Hematopoietic multipotent progenitor cell treated with erythropoietin and hydrocortisone succinate and interleukin-3 and kit ligand, for 17 days (in vitro differentiated cells): ENCODE measurements at regions not wholly inside any gene's neighbourhood (a gene's known extent, or its start where the extent isn't known, plus 50 kb on each side); places are given as distances from the start of the nearest gene placed in this dataset.
A peak's percentile ranks its signal among the peaks of the same experiment; 100 is the strongest.
"Not testable (repeated sequence)": the region's sequence is repeated elsewhere in the genome, so short reads cannot be mapped to it uniquely, and the experiment has no call there.

Experiments used
- DNase-seq: peaks from one replicate; pipeline ENCODE4 v3.0.0-alpha.2; 2015; ENCODE audit warnings: low spot score

DNA sequence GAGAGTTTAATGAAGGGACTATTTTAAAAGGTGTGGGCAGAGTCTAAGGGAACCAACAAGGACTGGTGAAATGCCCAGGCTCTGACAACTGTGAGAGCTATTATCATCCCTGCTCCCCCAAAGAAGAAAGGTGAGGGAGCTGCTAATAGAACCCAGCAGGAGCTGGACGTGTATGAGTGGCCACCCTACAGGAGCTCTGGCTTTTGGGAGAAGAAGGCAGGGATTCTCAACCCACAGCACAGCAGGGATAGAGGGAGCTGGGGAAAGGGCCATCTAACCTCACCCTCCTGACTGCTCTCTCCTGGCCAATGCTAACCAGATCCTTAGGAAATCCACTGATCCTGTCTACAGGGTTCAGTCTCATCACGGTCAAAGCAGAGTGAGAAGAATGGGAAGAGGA lies 57.1 kb downstream of the GRIN2B start:
- DNase-seq, result no peak

DNA sequence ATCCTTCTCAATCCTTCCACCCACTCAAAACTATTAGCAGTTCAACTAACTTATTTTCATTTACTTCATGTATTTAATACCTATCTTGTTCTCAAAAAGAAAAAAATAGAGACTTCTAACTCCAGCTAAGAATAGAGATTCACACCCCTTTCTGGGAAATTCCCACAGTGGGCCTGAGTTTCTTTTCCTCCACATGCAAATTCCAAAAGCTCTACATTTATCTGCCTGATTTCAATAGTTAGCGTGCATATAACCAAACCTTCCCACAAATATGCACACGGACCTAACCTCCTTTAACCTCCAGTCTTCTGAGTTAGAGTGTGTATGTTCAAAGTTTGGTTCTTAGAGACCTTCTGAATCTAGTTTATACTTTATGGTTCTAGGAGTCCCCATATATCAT lies 62.5 kb downstream of the GRIN2B start:
- no peak for DNase-seq

GRCh38 chr12:13915096-13915495 lies 66.3 kb downstream of the GRIN2B start:
- DNase-seq, result no peak

DNA sequence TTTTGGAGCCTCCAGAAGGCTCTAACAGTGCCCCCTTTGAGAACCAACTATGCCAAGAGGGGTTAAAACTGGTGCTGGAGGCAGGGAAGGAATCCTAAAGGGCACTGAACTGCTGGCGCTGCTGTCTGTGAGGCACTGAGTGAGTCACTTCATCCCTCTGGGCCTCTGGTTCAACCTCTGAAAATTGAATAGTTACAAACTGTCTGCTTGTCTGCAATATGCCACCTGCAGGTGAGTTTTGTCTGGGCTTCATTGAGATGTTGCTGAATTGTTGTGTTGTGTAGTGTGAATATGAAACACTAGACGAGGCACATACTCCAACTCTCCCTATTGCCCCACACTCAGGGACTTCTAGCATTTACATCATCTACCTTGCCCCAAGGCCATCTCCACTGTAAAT lies 68.0 kb downstream of the GRIN2B start:
- DNase-seq, result no peak

- DNase-seq, result no peak
Observed at GRCh38 chr12:13911756-13912554, 69.4 kb downstream of the GRIN2B start.

- DNase-seq, result no peak
Observed at GRCh38 chr12:13905794-13906193, 75.6 kb downstream of the GRIN2B start.

DNA sequence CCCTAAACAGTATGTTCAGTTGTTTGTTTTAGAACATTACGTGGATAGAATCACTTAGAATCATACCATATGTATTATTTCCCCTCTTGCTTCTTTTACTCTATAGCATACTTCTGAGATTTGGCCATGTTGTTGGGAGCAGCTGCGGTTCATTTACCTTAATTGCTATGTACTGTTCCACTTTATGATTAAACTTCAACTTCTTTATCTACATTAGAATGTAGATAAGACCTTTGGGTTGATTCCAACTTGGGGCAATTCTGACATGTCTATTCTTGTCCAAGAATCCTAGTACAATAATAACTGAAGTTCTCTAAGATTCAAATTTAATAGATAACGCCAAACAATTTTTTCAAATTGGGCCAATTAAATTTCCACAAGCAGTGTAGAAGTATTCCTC lies 80.7 kb downstream of the GRIN2B start:
- DNase-seq, result no peak

- DNase-seq, result not testable (repeated sequence)
Observed at GRCh38 chr12:13898387-13898786, 83.0 kb downstream of the GRIN2B start.

- no peak for DNase-seq
Observed at GRCh38 chr12:13897811-13898210, 83.6 kb downstream of the GRIN2B start.

- DNase-seq, result no peak
Observed at GRCh38 chr12:13896063-13896626, 85.3 kb downstream of the GRIN2B start.

GRCh38 chr12:13891902-13892301 lies 89.5 kb downstream of the GRIN2B start:
- DNase-seq, result no peak

DNA sequence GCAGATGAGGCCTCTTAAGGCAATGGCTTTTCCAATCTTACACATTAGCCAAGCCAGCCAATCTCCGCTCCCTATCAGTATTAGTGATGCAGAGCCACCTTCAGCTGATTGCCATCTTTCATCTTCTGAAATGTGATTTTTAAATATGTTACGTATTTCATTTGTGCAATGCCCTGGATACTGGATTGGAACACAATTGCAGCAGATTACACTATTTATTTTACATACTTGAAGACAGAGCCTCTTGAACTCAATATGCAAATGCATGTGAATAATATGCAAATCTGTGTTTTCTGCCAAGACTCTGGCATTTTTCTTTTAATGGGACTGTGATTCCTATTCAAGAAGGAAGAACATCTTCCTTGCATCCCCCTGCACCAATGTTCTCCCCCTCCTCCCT lies 90.5 kb downstream of the GRIN2B start:
- DNase-seq, result no peak

DNA sequence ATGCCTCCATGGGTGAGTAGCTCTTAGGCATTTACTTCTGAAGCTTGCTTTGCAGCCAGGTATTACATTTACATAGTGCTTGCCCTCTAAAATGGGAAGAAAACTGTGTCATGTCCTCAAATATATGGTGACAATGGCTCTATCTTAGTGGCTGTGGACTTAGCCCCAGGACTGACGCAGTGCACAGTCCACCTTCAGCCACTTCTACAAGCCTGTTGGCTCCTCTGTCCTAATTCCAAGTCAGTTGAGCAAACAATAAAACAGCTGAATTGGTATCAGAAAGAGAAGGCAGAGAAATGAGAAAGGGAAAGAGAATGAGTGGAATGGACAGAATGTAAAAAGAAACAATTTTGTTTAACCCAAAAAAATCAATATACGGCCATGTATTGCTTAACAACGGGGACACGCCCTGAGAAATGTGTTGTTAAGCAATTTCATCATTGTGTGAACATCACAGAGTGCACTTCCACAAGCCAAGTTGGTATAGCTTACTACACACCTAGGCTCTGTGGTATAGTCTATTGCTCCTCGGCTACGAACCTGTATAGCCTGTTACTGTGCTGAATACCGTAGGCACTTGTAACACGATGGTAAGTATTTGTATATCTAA lies 93.5 kb downstream of the GRIN2B start:
- no peak for DNase-seq

- no peak for DNase-seq
Observed at GRCh38 chr12:13882176-13882575, 99.2 kb downstream of the GRIN2B start.

GRCh38 chr12:13880613-13881012 lies 100.8 kb downstream of the GRIN2B start:
- DNase-seq, result no peak

- no peak for DNase-seq
Observed at GRCh38 chr12:13875744-13876143, 105.7 kb downstream of the GRIN2B start.

DNA sequence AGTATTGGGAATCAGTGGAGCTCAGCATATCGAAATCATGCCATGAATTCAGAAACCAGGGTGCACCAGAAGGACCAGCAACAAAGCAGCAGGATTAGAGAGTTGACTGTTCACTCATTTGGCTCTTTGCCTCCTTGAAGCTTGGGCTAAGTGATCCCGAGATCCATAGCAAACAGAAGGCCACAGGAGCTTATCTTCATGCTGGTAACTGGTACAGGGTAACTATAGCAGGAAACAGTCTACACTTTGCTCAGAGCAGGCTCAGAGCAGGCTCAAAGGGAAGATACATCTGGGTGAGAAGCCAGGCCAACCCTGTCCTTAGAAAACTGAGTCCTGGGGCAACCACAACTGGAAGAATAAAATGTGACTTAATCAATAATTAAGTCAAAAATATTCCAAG lies 111.1 kb downstream of the GRIN2B start:
- no peak for DNase-seq

- peak; percentile 31 for DNase-seq
Observed at GRCh38 chr12:13864081-13864673, 117.2 kb downstream of the GRIN2B start.

DNA sequence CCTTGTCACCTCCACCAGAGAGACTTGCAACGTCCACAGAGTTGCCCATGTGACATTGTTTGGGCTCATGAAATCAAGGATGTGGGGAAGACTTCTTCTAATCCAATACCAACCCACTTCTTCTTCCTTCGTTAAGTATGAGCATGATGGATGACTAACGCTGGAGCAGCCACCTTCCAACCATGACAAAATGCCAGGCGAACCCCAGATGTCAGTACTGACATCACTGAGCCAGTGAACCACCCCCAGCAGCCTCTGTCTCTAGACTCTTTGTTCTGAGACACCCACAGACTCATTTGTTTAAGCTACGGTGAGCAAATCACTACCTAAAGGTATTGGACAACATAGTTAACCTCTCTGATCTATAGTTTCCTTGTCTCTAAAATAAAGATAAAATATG lies 123.7 kb downstream of the GRIN2B start:
- DNase-seq, result no peak

- DNase-seq, result no peak
Observed at GRCh38 chr12:13853471-13853870, 127.9 kb downstream of the GRIN2B start.

DNA sequence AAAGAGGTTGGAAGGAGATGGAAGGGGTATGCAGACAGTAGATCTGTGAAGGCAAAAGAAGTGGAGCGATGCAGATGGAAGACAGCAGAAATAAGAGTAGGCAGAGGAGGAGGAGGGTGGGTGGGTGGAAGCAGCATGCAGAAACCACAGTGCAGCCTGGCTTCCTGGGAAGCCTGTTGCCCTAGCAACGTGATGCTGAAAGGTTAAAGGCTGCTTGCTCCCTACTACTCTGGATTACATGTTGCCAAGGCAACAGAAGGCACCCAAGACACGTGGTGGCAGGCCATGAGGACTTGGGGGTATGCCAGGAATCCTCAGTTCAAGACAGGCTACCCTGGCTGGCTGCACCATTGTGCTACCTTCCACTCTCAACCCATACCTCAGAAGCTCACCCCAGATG lies 129.6 kb downstream of the GRIN2B start:
- no peak for DNase-seq

DNA sequence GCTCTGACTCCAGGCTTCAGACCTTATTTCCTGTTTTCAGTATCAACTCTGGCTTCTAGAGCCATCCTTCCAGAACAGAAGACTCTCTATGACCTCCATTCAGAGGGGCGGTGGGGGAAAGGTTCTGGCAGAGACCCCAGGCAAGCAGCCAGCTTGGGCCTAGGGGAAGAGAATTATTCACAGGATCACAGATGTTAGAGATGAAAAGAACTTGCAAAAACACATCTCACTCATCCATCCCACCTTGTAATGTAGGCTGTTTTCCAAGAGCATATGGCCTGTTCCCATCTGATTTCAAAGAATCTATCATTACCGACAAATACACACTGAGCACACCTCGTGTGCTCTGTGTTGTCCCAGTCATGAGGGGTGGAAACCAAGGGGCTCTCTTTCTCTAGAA lies 131.9 kb downstream of the GRIN2B start:
- DNase-seq, result no peak

- no peak for DNase-seq
Observed at GRCh38 chr12:13843841-13844240, 137.6 kb downstream of the GRIN2B start.
